ENCODE measurements at regions not wholly inside any gene's neighbourhood (a gene's known extent, or its start where the extent isn't known, plus 50 kb on each side); places are given as distances from the start of the nearest gene placed in this dataset.

DNA sequence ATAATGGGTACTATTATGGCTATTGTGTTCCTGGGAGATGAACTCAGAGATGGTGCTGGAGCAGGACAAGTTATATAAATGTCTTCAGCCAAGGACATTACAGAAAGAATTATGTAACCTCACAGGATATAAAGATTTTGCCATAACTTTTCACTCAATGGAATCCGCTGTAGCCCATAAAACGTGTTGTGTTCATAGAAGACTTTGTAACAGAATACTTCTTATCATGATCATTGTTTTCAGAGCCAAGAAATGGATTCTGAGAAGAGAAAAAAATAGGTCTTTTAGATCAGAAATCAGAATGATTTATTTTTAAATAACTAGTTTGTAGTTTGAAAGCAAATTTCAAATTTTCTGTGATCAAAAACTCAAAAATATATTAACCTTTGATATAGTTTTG is 441.0 kb upstream of the TENM3 start:
- TF ChIP-seq, protein P1, sequence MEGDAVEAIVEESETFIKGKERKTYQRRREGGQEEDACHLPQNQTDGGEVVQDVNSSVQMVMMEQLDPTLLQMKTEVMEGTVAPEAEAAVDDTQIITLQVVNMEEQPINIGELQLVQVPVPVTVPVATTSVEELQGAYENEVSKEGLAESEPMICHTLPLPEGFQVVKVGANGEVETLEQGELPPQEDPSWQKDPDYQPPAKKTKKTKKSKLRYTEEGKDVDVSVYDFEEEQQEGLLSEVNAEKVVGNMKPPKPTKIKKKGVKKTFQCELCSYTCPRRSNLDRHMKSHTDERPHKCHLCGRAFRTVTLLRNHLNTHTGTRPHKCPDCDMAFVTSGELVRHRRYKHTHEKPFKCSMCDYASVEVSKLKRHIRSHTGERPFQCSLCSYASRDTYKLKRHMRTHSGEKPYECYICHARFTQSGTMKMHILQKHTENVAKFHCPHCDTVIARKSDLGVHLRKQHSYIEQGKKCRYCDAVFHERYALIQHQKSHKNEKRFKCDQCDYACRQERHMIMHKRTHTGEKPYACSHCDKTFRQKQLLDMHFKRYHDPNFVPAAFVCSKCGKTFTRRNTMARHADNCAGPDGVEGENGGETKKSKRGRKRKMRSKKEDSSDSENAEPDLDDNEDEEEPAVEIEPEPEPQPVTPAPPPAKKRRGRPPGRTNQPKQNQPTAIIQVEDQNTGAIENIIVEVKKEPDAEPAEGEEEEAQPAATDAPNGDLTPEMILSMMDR (conservative IDR thresholded peaks at IDR 0.05) = no peak
- no peak for TF ChIP-seq ZFX (IDR thresholded peaks at IDR 0.05)

Measured in C4-2B (cell line).